HEK293 (cell line): ENCODE measurements at regions not wholly inside any gene's neighbourhood (a gene's known extent, or its start where the extent isn't known, plus 50 kb on each side); places are given as distances from the start of the nearest gene placed in this dataset.

Experiments used
- ELK4 ChIP-seq: IDR thresholded peaks from 2 replicates; pipeline ENCODE4 v1.6.1; 2011; ENCODE audit warnings: mild to moderate bottlenecking, low read depth, low read length, borderline replicate concordance
- HOXC10 ChIP-seq: sonication (generic); formaldehyde crosslinking; IDR thresholded peaks from 2 replicates; pipeline ENCODE4 v1.8.1; 2023; ENCODE audit warnings: mild to moderate bottlenecking, missing genetic modification reagents
- INSM2 ChIP-seq: fragments of 450-650 bp; formaldehyde crosslinking; IDR thresholded peaks from 2 replicates; pipeline ENCODE4 v1.5.1; 2016; ENCODE audit warnings: missing biosample characterization, missing genetic modification characterization
- MEIS1 ChIP-seq: sonication (generic); formaldehyde crosslinking; IDR thresholded peaks from 2 replicates; pipeline ENCODE4 v1.8.1; 2022; ENCODE audit warnings: missing genetic modification reagents, mild to moderate bottlenecking, borderline replicate concordance
- MZF1 ChIP-seq: fragments of 450-650 bp; formaldehyde crosslinking; IDR thresholded peaks from 2 replicates; pipeline ENCODE4 v1.5.1; 2017; ENCODE audit warnings: missing biosample characterization, missing genetic modification characterization, borderline replicate concordance
- OVOL3 ChIP-seq: fragments of 450-650 bp; formaldehyde crosslinking; IDR thresholded peaks from 2 replicates; pipeline ENCODE4 v1.5.1; 2016; ENCODE audit warnings: missing biosample characterization, missing genetic modification characterization
- REPIN1 ChIP-seq: fragments of 450-650 bp; formaldehyde crosslinking; IDR thresholded peaks from 2 replicates; pipeline ENCODE4 v1.5.1; 2017; ENCODE audit warnings: missing biosample characterization, missing genetic modification characterization, low read depth
- SALL2 ChIP-seq: fragments of 450-650 bp; formaldehyde crosslinking; IDR thresholded peaks from 2 replicates; pipeline ENCODE4 v1.5.0; 2017; ENCODE audit warnings: missing biosample characterization, mild to moderate bottlenecking, missing genetic modification characterization, borderline replicate concordance
- SP3 ChIP-seq: fragments of 450-650 bp; formaldehyde crosslinking; IDR thresholded peaks from 2 replicates; pipeline ENCODE4 v1.5.1; 2016; ENCODE audit warnings: missing biosample characterization, missing genetic modification characterization
- TRIM28 ChIP-seq: IDR thresholded peaks from 2 replicates; pipeline ENCODE4 v1.6.1; 2011; ENCODE audit warnings: low read length, control low read depth, borderline replicate concordance
- YY1 ChIP-seq: fragments of 450-650 bp; formaldehyde crosslinking; IDR thresholded peaks from 2 replicates; pipeline ENCODE4 v1.5.1; 2018; ENCODE audit warnings: missing biosample characterization, missing genetic modification characterization
- ZBTB20 ChIP-seq: fragments of 450-650 bp; formaldehyde crosslinking; IDR thresholded peaks from 2 replicates; pipeline ENCODE4 v1.5.1; 2016; ENCODE audit warnings: missing biosample characterization, missing genetic modification characterization
- ZBTB48 ChIP-seq: fragments of 450-650 bp; formaldehyde crosslinking; IDR thresholded peaks from 2 replicates; pipeline ENCODE4 v1.5.1; 2016; ENCODE audit warnings: missing biosample characterization, missing genetic modification characterization
- ZFP41 ChIP-seq: fragments of 450-650 bp; formaldehyde crosslinking; IDR thresholded peaks from 2 replicates; pipeline ENCODE4 v1.5.1; 2016; ENCODE audit warnings: missing biosample characterization, missing genetic modification characterization, borderline replicate concordance
- ZNF138 ChIP-seq: fragments of 450-650 bp; formaldehyde crosslinking; IDR thresholded peaks from 2 replicates; pipeline ENCODE4 v1.5.1; 2016; ENCODE audit warnings: missing biosample characterization, missing genetic modification characterization, borderline replicate concordance
- ZNF18 ChIP-seq: fragments of 450-650 bp; formaldehyde crosslinking; IDR thresholded peaks from 2 replicates; pipeline ENCODE4 v1.5.1; 2016; ENCODE audit warnings: missing biosample characterization, missing genetic modification characterization
- ZNF2 ChIP-seq: fragments of 450-650 bp; formaldehyde crosslinking; IDR thresholded peaks from 2 replicates; pipeline ENCODE4 v1.5.1; 2016; ENCODE audit warnings: missing biosample characterization, missing genetic modification characterization
- ZNF404 ChIP-seq: fragments of 450-650 bp; formaldehyde crosslinking; IDR thresholded peaks from 2 replicates; pipeline ENCODE4 v1.5.1; 2017; ENCODE audit warnings: missing biosample characterization, missing genetic modification characterization
- ZNF449 ChIP-seq: fragments of 450-650 bp; formaldehyde crosslinking; IDR thresholded peaks from 2 replicates; pipeline ENCODE4 v1.5.1; 2017; ENCODE audit warnings: missing biosample characterization, mild to moderate bottlenecking, missing genetic modification characterization, moderate library complexity
- ZNF518A ChIP-seq: fragments of 450-650 bp; formaldehyde crosslinking; conservative IDR thresholded peaks from 2 replicates; pipeline ENCODE4 v1.5.1; 2016; ENCODE audit warnings: low read depth, missing biosample characterization, missing genetic modification characterization
- ZNF585B ChIP-seq: fragments of 450-650 bp; formaldehyde crosslinking; IDR thresholded peaks from 2 replicates; pipeline ENCODE4 v1.5.1; 2016; ENCODE audit warnings: missing biosample characterization, missing genetic modification characterization
- ZNF623 ChIP-seq: fragments of 450-650 bp; formaldehyde crosslinking; IDR thresholded peaks from 2 replicates; pipeline ENCODE4 v1.5.1; 2016; ENCODE audit warnings: missing biosample characterization, missing genetic modification characterization
- ZNF645 ChIP-seq: fragments of 450-650 bp; formaldehyde crosslinking; IDR thresholded peaks from 2 replicates; pipeline ENCODE4; 2016; ENCODE audit warnings: missing biosample characterization, missing genetic modification characterization
- ZNF670 ChIP-seq: fragments of 450-650 bp; formaldehyde crosslinking; IDR thresholded peaks from 2 replicates; pipeline ENCODE4 v1.5.1; 2016; ENCODE audit warnings: missing biosample characterization, missing genetic modification characterization, low read depth
- ZNF677 ChIP-seq: fragments of 450-650 bp; IDR thresholded peaks from 2 replicates; pipeline ENCODE4 v1.5.0; 2018; ENCODE audit warnings: missing biosample characterization, mild to moderate bottlenecking, missing genetic modification characterization, moderate library complexity
- ZNF747 ChIP-seq: fragments of 450-650 bp; formaldehyde crosslinking; IDR thresholded peaks from 2 replicates; pipeline ENCODE4 v1.5.1; 2016; ENCODE audit warnings: missing biosample characterization, missing genetic modification characterization
- ZNF768 ChIP-seq: fragments of 450-650 bp; formaldehyde crosslinking; IDR thresholded peaks from 2 replicates; pipeline ENCODE4 v1.5.1; 2018; ENCODE audit warnings: missing biosample characterization, mild to moderate bottlenecking, missing genetic modification characterization
- ZSCAN5A ChIP-seq: fragments of 450-650 bp; formaldehyde crosslinking; IDR thresholded peaks from 2 replicates; pipeline ENCODE4 v1.5.1; 2016; ENCODE audit warnings: missing biosample characterization, missing genetic modification characterization

- peak; percentile 61 for TF ChIP-seq ZNF518A
- TF ChIP-seq REPIN1 (tag by site-specific recombination): no peak
- TF ChIP-seq ZNF677 (tag by site-specific recombination): no peak
- TF ChIP-seq YY1 (tag by site-specific recombination): no peak
- peak; percentile 41; the same call in 1 of the 2 replicates for TF ChIP-seq ZNF623
- no peak for TF ChIP-seq ZBTB48 (tag by site-specific recombination)
- TF ChIP-seq SALL2 (tag by site-specific recombination): no peak
- no peak for TF ChIP-seq ELK4
- TF ChIP-seq HOXC10 (CRISPR knock-in tag): no peak
- no peak for TF ChIP-seq ZFP41 (tag by site-specific recombination)
- no peak for TF ChIP-seq ZSCAN5A (tag by site-specific recombination)
- no peak for TF ChIP-seq ZBTB20
- TF ChIP-seq TRIM28: no peak
- no peak for TF ChIP-seq MZF1 (tag by site-specific recombination)
- no peak for TF ChIP-seq ZNF2 (tag by site-specific recombination)
- TF ChIP-seq ZNF138: 0 out of 2 replicates have a peak, but pooled peaks have one; percentile 29
- TF ChIP-seq ZNF404 (tag by site-specific recombination): no peak
- TF ChIP-seq ZNF645 (tag by site-specific recombination): no peak
- no peak for TF ChIP-seq ZNF449
- TF ChIP-seq ZNF747 (tag by site-specific recombination): no peak
- no peak for TF ChIP-seq INSM2 (tag by site-specific recombination)
- TF ChIP-seq ZNF670 (tag by site-specific recombination): no peak
- TF ChIP-seq ZNF18: no peak
- TF ChIP-seq SP3 (tag by site-specific recombination): no peak
- no peak for TF ChIP-seq ZNF585B (tag by site-specific recombination)
- TF ChIP-seq OVOL3 (tag by site-specific recombination): no peak
- no peak for TF ChIP-seq MEIS1 (CRISPR knock-in tag)
- TF ChIP-seq ZNF768 (tag by site-specific recombination): no peak
These were observed 182.1 kb downstream of the RPIA start (continued) for GRCh38 chr2:88873620-88874019.
